Left kidney (tissue), 1 donor: ENCODE measurements at regions not wholly inside any gene's neighbourhood (a gene's known extent, or its start where the extent isn't known, plus 50 kb on each side); places are given as distances from the start of the nearest gene placed in this dataset.

ENCODE experiments used
- DNase-seq: peaks from one replicate; pipeline ENCODE4 v3.0.0-alpha.2; 2013

DNA sequence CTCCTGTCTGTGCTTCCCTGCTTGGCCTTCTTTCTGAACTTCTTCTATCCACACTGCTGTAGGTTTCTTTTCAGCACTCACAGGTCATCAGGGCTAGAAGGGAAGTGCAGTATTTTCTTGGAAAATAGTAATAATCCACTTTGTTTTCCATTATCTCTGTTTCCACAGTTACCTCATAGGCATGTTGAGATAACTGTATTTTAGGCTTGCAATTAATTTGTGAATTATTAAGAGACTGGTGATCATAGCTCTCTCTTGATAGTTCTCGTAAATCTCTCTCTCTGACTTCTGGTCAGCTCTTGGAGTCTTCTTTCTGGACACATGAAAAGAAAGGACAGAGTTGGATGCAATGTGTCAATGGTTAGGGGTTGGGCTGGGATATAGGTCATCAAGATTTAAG, 243.6 kb upstream of the IGFBP3 start:
- DNase-seq: no peak

GRCh38 chr7:46163246-46163645, 242.2 kb upstream of the IGFBP3 start:
- no peak for DNase-seq

DNA sequence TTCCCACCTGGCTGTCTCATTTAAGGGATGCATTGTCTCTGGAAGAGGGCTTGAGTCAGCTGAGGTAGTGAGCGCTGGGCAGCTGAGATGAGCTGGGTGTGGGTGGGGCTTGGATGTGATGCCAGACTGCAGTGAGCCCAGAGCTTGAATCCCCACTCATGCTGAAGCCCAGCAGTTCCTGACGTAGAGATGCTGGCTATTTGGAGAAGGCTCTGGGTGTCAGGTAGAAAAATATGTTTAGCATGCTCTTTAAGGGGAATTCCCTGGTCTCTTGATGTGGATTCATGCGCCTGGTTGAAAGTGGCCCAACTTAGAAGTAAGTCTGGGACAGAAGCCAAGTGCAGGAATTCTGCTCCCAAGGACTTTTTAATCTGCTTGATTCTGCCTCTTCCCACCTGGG, 241.5 kb upstream of the IGFBP3 start:
- no peak for DNase-seq

DNA sequence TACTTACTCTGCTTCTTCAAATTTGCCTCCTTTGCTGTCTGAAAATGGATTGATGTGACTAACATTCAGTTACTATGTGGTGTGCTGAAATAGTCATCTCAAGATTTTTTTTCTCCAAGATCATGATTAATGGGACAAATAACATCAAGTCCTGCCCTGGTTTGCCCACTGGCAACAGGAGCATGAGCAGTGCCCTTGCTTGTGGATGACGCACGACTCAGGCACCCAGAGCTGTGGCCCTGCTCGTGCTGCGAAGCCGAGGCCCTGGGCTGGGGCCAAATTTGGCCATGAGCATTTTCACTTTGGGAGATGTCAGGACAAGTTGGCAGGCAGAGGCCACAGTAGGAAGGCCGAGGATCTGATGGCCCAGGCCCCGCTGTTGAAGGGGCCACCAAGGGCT, 239.8 kb upstream of the IGFBP3 start:
- no peak for DNase-seq

GRCh38 chr7:46157931-46158330, 236.9 kb upstream of the IGFBP3 start:
- no peak for DNase-seq

GRCh38 chr7:46157404-46157803, 236.3 kb upstream of the IGFBP3 start:
- no peak for DNase-seq

DNA sequence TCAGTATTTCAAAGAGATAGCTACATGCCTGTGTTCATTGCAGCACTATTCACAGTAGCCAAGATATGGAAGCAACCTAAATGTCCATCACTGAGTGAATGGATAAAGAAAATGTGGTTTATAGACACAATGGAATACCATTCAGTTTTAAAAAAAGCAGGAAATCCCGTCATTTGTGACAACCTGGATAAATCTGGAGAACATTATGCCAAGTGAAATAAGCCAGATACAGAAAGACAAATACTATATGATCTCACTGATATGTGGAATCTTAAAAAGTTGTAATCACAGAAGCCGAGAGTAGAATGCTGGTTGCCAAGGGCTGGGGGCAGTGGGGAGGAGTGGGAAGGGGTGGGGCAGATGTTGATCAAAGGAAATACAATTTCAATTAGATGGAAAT, 235.8 kb upstream of the IGFBP3 start:
- no peak for DNase-seq

DNA sequence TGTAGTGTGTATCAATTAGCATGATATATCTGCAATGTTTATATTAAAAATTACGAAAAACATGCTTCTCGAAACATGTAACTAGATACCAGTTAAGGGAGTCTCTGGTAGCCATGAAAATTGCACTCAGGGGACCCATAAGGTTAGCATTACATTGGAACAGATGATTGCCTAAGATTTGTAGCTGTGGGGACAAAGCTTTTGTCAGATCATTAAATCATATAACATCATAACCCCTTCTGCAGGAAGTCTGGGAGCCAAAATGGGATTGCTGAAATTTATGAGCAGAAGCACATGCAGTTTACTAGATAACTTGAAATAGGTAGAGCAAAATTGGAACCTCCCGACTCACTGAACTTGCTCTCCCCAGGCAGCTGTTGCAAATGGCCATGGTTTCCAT, 235.0 kb upstream of the IGFBP3 start:
- no peak for DNase-seq

DNA sequence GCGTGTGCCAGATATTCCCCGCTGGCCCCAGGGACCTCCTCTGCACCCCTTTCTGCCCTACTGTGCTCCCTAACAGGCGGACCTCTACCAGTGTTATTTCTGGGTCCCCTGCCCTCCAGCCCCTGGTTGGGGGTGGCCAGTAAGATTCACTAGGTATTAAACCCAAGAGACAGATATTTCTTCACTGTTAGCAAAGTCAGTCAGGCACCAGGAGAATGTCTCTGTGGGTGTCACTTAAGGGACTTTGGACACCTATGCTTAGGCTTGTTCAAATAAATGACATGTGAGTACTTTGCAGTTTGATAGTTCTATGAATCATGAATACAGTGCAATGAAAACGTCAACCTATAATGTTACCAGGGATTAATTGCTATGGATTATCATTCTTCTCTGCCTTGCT, 234.3 kb upstream of the IGFBP3 start:
- no peak for DNase-seq

DNA sequence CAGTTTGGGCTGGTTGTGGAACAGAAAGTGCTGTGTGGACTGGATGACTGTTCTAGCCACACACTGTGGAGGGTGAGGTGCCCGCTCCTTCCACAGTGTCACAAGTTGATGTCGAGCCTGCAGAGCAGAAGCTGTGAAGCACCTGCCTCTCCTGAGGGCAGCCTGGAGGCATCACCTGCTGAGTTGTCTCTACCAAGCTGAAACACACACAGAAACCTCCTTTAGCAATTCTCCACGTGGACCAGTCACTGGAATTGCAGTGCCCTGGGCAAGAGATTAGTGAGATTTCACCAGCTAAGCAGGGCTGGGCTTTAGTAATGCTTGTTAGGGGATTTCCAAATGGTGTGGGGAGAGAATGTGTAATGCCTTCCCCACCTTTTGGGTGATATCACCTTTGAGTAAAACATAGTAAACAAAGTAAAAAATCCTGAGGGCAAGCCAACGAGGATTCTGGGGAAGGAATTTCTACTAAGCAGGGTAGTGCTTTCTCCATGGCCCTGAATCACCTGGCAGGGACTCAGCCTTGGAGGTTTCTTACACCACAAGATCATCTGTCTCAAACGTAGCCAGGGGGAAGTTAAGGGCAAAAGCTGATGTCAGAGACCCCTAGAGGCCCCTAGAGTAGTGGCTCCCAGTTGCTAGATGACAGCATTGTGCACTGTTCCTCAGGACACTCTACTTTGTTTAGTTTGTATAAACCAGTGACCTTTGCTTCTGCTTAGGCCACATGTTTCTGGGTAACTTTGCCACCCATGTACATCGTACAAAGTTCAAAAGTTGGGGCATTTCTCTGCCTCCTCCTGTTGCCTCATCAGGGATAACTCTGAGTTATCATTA, 233.1 kb upstream of the IGFBP3 start:
- DNase-seq: no peak

- DNase-seq: no peak
Measured at GRCh38 chr7:46153583-46153950, 232.5 kb upstream of the IGFBP3 start.

DNA sequence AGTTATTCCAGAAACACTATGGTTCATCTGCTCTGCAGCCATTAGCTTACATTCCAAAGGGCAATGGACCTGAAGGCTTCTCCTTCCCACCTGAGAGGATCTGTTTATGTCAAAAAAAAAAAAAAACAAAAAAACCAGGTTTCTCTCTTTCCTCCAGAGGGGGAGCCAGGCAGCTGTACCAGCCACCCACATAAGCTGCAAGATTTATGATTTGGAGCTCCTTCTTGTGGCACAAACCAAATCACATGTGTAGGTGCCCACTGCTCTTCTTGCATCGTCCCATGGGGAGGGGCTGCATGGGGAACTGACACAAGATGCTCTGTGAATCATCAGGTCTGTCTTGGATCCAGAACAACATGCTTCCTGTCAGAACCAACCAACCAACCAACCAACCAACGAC, 231.6 kb upstream of the IGFBP3 start:
- DNase-seq: no peak

GRCh38 chr7:46150721-46151120, 229.6 kb upstream of the IGFBP3 start:
- no peak for DNase-seq

DNA sequence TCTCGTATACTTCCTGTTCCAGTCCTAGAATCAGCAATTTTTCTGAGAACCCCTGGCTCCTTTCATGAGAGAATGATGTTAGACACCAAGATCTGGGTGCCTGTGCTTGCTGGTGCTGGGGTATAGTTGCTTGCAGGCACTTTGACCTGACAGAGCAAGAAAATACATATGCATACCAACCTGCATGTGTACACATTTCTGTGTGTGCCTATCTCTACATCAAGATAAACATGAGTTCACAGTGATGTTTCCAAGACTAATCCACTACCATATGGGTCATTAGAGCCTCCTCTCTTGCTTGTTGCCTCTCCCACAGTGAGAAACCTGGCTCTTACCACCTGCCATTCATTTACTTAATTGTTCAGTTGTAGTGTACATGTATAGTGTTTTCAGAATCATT, 229.1 kb upstream of the IGFBP3 start:
- DNase-seq: no peak

GRCh38 chr7:46147871-46148270, 226.8 kb upstream of the IGFBP3 start:
- no peak for DNase-seq

GRCh38 chr7:46146454-46147255, 225.6 kb upstream of the IGFBP3 start:
- no peak for DNase-seq

DNA sequence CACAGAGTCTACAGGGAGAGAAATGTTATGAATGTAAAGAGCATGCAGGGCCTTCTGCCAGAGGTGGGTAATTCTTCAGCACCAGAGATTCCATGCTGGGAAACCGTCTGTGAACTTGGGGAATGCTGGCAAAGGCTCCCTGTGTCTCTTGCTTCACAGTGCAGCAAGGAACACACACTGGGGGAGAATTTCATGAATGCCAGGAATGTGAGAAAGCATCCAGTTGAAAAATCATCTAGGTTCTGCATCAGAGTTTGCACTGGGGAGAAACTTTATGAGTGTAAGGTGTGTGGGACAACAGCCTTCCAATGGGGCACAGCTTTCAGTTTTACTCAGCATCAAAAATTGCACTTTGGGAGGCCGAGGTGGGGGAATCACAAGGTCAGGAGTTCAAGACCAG, 224.3 kb upstream of the IGFBP3 start:
- peak; percentile 36 for DNase-seq

DNA sequence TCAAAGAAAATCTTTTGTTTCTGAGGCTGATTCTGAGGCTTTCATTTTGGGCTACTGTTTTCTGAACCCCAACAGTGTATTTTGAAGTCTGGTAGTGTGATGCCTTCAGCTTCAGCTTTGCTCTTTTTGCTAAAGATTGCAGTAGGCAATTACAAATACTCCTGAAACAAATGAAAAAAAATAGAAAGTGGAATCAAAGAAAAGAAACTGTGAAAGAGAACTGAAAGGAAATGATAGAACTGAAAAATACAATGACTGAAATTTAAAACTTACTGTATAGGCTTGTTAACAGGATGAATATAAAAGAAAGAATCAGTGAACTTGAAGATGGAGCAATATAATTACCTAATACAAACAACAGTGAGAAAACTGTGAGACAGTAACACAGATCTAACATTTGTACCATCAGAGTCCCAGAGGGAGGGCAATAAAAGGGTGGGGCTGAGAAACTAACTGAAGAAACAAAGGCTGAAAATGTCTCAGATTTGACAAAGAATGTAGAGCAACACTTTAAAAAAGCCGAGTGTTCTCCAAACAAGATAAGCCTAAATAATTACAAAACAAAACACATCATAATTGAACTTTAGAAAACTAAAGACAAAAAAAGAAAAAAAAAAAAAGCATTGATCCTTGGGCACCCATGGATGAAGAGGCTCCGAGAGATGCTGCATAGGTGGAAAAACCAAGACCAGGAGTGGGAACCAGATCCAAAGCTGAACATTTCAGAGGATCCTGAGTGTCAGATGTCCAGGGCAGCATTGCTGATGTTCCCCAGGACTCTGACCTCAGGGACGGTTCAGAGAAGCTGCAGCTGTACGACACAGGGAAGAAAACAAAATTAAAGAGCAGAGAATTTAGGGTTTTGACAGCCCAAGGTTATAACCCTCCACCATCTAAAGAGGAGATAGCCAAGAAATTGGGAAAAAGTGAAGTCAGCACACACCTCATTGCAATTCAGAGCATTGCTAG, 223.2 kb upstream of the IGFBP3 start:
- DNase-seq: no peak

DNA sequence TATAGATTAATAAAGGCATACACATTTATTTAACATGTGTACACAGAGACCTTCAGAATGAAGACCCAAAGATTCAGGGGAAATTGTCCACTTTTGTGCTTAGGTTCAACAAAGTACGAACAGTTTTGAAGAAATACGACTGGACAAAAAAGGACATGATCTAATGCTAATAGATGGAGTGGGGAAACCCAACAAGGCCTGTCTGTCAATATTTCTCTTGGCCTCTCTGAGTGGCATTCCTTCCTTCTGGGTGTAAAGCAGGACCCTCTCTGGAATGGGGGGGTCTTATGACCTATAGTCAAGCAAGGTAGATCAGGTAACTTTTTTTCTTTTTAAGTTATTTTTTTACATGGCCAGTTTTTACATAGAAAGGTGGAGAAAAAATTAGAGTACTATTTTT, 222.3 kb upstream of the IGFBP3 start:
- no peak for DNase-seq

DNA sequence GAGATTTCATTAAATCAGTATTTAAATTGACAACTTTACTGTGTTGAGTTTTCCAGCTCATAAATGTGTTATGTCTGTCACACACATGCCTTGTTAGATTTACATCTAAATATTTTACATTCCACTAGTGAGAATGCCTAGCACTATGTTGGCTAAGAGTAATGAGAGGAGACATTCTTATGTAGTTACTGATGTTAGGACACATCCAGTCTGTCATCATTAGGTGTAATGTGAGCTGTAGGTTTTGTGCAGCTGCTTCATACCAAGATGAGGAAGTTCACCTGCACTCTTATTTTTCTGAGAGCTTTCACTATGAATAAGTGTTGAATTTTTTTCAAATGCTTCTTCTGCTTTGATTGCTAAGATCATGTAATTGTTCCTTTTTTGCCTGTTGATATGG, 218.0 kb upstream of the IGFBP3 start:
- DNase-seq: no peak

DNA sequence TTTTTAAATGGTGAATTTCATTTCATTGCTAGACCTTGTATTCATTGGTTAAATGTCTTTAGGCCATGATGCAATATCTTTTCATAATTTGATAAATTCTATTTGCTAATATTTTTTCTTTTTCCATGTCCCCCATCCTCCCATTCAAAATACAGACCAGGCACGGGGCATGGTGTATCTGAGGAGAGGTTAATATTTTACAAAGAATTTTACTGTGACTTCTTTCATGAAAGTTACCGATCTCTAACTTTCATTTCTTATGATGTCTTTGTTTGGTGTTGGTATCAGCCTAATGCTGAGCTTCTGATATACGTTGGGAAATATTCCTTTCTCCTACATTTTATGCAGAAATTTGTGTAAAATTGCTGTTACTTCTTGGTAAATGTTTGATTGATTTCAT, 216.7 kb upstream of the IGFBP3 start:
- DNase-seq: no peak

DNA sequence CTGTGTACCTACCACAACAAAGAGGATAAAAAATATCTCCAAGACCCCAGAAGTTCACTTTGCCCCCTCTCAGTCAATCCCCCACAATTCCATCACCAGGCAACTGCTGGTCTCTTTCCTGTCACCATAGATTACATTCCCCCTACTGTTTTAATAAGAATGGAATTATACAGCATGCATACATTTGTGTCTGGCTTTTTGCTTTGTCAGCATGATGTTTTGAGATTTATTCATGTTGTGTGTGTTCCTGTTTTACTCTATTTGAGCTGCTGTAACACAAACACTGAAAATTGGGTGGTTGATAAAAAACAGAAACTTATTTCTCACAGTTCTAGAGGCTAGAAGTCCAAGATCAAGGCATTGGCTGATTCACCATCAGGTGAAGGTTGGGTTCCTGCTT, 214.5 kb upstream of the IGFBP3 start:
- no peak for DNase-seq

GRCh38 chr7:46134795-46135194, 213.7 kb upstream of the IGFBP3 start:
- DNase-seq: no peak
